NK-92 treated with Interleukin-12 subunit alpha and Interleukin-12 subunit beta, amount 100 ng/mL, for 24 hours (cell line): ENCODE measurements at regions not wholly inside any gene's neighbourhood (a gene's known extent, or its start where the extent isn't known, plus 50 kb on each side); places are given as distances from the start of the nearest gene placed in this dataset.
"Not testable (repeated sequence)": the region's sequence is repeated elsewhere in the genome, so short reads cannot be mapped to it uniquely, and the experiment has no call there.

Experiments
- DNase-seq: peaks from one replicate; lab custom pipeline; 2025; lab: John Stamatoyannopoulos, UW

DNA sequence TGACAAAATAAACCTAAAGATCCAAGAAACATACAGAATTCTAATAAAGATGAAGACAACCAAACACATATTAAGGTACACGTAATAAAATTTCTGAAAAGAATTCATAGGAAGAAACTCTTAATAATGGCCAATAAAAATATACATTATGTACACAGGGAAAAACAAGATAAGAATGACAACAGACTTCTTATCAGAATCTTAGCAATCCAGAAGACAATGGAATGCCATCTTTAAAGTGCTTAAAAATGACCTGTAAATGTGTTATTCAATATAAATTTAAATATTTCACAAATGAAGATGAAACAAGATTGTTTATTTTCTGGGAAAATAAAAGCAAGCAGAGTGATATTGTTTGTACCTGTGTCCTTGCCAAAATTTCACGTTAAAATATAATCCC, 530.4 kb upstream of the PTBP2 start:
- DNase-seq = no peak

DNA sequence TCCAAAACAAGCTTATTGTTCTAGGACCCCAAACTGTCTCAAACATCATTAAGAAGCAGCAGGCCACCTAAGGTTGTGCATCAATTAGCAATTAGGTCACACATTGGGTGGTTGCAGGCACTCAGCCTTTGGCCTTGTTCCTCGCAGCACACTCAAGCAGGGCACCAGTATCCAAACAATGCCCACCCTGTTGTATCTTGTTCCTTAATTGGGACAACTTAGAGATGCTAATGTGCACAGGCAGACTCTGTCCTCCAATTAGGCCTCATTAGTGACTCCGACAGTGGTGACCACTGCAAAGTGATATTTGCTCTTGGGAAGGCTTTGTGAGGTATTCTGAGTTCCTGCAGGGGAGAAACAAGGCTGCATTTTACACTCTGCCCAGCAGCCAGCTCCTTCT, 515.1 kb upstream of the PTBP2 start:
- no peak for DNase-seq

DNA sequence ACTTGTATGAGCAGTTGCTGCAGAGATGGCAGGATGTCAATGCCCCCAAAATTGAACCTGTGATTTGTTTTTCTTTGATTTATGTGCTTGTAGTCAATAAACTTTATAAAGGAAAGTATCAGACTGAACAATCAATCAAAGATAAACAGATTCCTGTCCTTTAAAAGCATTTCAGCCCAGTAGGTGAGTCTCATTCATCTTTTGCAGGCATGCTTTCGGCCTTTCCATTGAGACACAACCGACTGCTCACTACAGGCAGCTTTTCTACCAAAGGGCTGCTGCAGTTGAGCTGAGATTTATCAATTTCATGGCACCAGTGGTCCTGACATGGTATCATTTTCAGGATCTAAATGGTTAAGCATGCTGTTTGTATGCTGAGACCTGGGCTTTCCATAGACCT, 513.6 kb upstream of the PTBP2 start:
- DNase-seq = no peak

DNA sequence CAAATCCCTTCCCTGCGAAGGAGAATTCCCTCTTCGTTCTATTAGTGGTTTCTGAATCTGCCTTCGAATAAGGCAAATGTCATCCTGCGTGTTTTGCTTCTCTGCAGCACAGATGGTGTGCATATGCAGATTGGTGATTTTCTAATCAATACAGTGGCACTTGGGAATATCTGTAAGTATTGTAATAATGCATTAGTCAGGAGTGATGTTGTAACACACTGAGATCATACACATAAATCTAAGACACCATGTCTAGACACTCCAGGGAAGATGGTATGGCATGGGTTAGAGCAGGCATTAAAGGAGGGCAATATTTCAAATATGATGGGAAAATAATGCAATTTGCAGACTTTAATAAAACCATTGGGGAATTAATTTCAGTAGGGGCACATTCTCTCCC, 513.2 kb upstream of the PTBP2 start:
- no peak for DNase-seq

DNA sequence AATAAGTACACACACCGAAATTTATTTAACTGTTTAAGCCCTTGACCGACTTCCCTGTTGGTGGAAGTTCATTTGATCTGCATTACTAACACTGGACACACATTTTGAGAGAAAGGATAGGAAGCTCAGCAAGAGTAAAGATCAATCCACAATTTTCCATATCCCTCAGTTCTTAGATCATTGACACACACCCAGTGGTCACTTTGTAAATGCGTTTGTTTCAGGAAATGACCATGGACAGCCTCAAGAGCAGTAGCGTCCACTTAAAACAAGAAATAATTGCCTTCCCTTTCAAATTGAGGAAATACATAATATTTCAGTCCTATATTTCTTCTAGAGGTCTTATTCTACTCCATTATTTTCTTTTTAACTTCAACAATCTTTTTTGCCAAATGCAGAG, 511.5 kb upstream of the PTBP2 start:
- DNase-seq = no peak

DNA sequence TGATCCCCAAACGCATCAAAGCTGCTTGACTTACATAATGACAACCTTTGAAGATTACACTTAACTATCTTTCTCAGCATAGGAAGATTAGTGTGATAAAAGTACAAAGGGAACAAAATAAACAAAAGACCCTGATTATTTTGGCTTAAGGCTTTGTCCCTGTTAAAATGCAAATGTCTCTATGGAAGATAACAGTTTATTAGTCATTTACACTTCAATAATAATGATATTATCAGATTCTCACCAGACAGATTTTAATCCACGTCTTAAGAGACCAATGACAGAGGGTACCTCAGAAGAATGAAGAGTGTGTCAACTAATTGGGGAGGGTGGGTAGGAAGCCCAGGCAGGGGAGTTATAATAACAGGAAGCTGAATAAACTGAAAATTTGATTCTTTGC, 510.4 kb upstream of the PTBP2 start:
- no peak for DNase-seq

DNA sequence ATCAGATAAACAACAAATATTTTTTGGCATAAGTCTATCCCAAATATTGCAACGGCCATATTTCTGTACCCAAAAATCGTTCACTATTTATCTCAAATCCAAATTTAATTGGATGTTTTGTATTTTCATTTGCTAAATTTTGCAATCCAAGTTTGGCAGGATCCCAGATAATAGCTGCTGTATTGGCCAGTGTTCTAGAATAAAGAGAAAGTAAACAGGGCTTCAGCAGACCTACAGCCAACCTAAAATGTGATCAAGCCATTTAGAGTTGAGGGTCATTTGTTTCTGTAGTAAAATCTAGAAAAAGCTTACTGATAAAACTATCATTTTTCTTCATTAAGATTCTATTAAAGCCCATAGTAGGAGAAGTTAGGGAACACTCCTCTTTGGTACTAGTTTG, 506.6 kb upstream of the PTBP2 start:
- no peak for DNase-seq

DNA sequence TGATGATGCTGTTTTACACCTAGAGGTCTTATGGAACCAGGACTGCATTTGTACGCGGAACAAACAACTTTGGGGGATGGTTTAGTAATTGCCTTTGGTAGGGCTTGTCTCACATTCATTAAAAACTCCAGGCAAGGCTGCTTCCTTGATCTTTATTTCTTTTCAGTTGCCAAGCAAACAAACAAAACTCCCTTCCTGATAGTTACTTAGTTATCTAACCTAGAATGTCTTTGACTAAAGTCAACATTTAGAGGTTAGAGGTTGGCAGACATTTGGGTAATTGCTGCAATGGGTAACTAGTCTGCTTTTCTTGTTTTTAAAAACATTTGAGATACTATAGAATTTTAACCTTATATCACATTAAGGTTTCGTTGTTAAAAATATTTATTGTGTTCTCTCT, 500.9 kb upstream of the PTBP2 start:
- DNase-seq = no peak

DNA sequence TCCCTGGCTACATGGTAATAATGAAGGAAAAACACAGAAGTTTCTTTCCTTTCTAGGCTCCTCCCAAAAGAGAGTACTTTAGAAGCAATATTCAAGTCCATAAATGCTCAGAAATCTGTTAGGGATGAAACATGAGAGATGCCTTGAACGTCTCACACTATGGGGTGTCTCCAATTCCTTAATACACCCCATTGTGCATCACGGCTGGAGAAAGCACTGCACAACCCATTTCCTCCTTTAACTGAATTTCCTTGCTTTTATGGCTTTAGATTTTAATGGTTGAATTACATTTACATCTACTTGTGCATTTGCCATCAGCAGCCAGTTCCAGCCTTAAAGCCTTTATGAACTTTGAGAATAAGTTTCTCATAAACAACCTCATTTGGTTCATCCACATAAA, 498.9 kb upstream of the PTBP2 start:
- no peak for DNase-seq

DNA sequence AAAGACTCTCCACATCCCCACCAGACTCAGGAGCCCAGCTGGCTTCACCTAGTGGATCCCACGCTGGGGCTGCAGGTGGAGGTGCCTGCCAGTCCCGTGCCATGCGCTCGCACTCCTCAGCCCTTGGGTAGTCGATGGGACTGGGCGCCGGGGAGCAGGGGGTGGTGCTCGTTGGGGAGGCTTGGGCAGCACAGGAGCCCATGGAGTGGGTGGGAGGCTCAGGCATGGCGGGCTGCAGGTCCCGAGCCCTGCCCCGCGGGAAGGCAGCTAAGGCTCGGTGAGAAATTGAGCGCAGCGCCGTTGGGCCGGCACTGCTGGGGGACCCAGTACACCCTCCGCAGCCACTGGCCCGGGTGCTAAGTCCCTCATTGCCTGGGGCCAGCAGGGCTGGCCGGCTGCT, 497.4 kb upstream of the PTBP2 start:
- not testable (repeated sequence) for DNase-seq

DNA sequence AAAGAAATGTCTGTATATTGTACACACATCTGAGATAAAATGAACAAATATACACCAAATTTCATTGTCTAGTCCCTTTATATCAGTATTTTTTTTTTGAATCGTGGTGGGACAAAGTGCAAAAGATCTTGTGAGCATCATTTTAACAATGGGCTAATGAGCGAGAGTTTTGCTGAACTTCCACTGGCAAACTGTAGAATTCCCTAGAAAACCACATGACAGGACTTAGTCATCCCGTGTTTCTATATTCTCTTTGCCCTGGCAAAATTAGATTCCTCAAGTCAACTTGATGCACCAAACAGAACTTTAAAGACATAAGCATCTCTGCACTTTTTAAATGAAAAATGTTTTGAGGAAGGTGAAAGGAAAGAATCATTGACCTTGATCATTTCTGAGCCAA, 488.2 kb upstream of the PTBP2 start:
- no peak for DNase-seq

DNA sequence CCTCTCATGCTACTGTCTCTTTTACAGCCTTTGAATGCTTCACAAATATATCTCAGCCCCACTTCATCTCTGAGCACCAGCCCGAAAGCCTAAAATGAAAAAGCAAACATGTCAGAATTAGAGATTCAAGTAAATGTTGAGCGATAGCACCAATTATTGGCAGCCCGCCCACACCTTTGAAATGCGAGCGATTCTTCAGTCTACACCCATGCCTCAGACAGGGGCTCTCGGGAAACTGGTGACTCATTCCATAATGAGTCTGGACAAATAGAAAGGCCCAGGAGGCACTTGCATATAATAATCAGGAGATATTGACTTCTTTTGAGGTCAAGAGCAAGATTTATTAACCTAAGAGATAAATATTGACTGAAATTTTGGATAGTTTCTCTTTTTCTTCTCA, 487.3 kb upstream of the PTBP2 start:
- no peak for DNase-seq

DNA sequence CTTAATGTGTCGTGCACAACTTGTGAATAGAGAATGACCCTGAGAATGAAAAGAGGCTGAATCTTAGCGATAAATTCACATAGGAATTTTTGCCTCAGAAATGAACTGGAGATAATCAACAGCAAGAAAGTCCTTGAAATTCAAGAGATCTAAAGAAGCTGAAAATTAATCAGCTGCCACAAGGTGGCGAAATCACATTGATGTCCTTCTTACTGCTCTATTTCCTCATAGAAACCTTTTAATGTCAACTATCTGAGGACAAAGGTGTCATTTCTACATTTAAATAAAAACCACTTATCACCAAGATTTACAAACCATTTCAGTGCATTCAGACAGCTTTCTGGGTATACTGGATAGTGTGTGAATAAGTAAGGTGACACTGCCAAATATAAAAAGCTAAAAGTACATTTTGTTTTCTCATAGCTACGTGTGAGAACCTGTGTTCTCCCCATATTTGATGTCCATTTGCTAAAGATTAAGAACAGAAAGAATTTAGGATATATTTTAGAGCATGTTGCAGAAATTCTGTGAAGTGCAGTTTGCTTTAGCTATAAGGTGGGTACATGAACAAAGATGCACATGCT, 485.3 kb upstream of the PTBP2 start:
- no peak for DNase-seq

DNA sequence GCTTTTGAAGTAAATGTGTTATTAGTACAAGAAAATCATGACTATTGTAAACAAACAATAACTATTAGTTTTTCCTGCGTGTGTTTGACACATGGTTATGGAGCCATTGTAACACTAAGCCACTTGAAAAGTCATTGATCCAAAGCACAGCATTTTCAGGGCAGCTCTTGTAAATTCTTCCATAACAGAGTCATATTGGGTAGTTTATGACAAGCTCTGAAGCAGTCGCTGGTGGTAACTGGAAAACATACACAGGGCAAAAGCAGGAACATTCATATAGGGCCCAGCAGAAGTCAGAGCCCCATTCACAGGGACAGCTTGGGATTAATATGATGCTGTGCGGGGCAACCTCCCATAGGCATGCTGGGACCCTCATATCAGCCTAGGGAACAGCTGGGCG, 483.2 kb upstream of the PTBP2 start:
- DNase-seq = no peak

DNA sequence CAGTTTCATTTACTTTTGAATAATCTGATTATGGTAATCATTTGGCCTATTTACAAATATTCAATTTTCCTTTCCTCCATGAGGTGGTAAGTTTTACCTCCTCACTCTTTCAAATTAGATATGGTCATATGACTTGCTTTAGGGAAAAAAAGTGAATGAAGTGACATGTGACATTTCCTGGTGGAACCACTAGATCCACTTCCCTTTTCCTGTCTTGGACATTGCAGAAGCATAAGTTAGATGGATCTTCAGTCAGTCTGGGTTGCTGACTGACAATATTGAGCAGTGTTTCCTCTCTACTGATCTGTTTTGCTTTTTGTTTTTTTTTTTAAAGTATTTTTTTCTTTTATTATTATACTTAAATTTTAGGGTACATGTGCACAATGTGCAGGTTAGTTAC, 481.1 kb upstream of the PTBP2 start:
- no peak for DNase-seq

DNA sequence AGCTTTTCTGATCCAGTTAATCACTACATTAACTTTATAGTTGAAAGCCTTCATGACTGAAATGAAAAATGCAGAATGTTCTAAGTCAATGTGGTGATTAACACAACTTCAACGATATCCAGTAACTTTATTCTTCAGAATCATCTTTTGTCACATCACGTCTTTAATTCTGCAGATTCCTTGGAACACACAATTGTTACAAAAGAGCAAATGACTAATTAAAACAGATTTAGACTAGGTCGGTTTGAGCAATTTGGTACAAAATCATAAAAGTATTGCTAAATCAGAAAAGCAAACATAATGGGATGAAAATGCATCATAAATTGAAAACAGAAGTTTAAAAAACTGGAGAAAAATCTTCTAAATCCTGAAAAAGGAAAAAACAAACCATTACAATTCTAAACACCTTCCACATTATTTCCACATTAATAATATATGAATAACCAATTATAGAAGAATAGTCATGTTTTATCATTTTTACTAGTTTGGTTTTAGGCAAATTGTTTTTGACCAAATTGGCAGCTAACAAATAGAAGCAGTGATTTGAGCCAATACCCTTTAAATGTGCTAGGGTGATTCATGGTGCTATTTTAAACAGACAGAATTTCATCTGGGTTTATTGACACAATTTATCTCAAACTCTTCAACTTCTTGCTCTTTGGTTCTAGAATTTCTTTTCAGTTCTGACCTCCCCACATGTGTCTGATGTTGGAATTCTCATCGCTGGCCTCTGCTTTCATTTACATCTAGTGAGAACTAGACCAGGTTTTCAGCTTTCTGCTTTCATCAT, 468.1 kb upstream of the PTBP2 start:
- no peak for DNase-seq

DNA sequence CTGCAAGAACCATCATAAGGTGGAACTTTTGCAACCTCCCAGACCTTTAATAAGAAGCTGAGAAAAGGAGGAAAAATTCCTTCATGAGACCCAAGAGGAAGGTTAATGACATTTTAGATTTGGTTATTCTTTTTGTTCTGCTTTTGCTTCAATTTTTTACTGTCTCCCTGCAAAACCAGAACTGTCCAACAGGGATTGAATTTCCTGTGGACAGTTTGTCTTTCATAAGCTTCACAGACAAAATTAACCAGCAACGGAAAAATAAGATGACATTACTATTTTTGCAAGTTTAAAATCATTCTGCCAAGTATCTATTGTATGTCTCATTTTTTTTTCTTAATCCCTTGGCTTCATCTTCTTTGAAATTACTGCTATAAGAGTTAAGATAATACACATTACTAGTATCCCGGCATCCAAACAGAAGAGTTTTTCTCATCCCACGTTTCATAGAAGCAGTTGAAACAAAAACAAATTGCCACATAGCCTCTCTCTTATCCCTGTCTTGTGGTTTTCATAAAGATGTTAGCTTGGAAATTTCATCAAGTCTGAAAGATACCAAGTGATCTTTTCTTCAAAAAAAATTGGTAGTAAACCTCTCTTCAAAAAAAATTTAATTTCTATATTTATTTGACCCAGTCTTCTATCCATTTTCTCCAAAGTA, 465.3 kb upstream of the PTBP2 start:
- DNase-seq = no peak

DNA sequence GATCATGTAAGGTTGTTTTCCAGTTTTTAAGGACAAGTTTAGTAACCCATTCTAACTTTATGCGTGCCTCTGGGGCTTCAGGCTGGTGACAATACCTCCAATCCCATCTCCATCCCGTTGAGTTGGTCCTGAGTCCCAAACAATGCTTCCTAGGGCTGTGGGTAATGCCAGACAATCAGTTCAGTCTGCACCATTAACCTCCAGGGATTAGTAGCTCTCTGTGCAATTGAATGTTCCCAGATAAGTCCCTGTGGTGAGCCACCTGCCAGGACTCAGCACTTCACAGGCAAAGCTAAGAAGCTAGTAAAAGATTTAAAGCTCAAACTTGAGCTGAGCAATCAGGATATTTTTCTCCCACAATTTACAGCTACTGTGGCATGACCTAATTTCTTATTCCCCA, 462.2 kb upstream of the PTBP2 start:
- DNase-seq = no peak

DNA sequence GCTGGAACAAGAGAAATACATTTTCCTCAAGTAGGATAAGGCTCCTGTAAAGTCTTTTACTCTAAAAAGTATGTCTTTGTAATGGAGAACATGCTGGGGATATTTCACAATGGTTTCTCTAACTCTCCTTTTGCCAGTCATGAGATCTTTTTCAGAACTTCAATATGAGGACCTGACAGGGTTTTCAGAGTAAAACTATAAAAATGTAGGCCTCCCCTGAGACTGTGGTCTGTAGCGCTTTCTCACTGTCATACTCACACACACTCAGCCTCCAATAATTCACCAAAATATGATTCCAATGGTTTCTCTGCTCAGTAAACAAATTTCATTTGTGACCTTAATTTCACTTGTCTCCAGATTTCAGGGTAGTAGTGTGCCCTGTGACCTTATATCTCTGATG, 440.1 kb upstream of the PTBP2 start:
- no peak for DNase-seq

DNA sequence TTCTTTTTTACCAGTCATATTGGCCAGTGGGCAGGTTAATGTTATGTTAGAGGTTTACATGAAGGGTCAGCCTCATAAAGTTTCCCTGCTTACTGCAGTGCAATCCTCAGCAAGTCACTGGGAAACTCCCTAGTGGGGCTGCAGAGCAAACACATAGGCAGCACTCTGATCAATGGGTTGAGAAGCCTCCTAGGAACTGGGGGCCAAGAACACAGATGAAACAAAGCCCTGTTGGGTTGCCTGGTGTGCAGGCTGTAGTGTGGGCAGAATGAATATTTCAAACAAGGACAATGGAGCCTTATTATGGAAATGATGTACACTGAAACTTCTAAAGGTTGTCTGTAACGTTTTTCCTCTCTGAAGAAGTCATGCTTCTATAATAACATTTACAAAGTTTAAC, 431.6 kb upstream of the PTBP2 start:
- no peak for DNase-seq

DNA sequence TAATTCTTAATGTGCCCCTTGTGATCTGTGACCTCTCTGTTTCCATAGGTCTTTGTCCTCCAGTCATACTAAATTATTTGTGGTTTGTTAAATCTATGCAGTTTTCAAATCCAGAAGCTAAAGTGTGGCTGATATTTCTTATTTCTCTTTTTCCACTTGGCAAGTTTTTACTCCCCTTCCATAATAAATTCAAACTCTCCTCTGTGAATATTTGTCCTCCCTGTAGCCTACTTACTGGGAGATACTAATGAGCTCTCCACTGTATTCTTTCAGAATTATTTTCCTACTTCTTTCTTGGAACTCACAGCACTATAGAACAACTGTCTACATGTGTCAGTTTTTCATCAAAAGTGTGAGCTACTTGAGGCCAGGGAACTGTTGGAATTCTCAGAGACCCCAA, 430.8 kb upstream of the PTBP2 start:
- DNase-seq = no peak

DNA sequence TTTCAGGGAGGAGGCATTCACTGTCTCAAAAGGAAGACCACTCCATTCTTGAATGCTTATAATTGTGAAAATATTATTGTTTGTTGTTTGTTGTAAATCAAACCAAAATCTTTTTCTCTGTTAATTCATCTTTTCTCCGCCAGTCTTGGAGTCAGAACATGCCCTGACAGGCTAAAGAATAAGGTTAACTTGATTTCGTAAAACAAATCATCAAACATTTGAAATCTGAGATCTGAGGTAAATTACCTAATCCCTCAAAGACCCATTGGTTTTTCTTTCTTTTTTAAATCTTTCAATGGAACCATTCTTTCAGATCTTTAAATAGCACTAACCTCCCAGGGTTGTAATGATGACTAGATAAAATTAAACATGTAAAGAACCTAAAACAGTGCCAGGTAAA, 430.1 kb upstream of the PTBP2 start:
- no peak for DNase-seq

DNA sequence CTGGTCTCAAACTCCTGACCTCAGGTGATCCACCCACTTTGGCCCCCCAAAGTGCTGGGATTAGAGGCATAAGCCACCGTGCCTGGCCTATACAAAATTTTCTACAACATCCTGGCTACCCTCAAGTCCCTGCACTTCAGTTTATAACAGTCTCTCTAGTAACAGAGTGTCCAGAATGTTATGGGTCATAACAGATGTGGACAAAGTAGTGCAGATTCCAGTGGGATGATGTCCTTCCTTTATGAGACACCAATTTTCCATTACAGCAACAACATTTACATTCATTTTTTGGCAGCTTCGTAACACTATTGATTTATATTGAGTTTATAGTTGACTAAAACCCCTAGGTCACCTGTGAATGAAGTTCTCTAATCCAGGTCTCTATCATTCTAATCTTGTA, 429.4 kb upstream of the PTBP2 start:
- no peak for DNase-seq

DNA sequence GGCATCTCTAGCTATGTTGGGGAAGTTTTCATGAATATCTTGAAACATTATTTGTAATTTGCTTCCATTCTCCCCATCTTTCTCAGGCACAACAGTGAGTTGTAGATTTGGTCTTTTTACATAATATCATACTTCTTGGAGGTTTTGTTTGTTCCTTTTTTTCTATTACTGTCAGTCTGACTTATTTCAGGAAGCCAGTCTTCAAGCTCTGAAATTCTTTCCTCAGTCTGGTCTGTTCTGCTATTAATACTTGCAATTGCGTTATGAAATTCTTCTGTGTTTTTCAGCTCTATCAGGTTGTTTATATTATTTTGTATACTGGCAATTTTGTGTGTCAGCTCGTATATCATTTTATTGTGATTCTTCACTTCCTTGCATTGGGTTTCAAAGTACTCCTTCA, 424.6 kb upstream of the PTBP2 start:
- DNase-seq = no peak
